ENCODE measurements at regions not wholly inside any gene's neighbourhood (a gene's known extent, or its start where the extent isn't known, plus 50 kb on each side); places are given as distances from the start of the nearest gene placed in this dataset.
"Not testable (repeated sequence)": the region's sequence is repeated elsewhere in the genome, so short reads cannot be mapped to it uniquely, and the experiment has no call there.

GRCh38 chr22:49356428-49356827, 471.2 kb downstream of the BRD1 start:
- DNase-seq: no peak

DNA sequence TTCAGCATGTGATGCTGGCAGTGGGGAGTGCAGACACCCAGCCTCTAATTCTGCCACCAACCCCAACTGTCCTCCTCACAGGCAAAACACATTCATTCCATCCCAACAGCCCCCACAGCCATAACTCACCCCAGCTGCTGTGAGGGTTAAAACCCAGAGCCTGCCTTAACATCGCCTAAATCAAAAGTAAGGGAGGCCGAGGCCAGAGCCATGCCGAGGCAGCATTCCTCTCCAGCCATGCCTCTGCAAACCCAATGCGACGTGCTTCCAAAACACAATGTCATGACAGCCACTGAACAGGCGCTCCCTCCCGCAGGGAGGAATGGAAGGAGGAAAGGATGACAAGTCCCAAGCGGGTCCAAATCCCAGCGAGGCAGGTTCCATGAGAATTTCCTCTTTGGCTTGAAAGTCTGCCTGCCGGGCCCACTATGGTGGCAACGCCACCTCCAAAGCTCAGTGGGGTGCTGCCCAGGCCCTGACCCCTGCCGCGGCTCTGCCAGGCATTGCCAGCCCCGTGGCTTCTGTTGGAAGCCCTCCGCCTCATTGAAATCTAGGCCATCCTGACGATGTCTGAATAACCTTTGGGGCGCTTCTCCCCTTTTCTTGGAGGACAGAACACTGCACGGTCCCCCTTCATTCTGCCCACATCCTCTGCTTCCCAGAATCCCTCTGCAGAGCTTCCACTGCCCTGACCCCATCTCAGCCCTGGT, 472.3 kb downstream of the BRD1 start:
- no peak for DNase-seq

DNA sequence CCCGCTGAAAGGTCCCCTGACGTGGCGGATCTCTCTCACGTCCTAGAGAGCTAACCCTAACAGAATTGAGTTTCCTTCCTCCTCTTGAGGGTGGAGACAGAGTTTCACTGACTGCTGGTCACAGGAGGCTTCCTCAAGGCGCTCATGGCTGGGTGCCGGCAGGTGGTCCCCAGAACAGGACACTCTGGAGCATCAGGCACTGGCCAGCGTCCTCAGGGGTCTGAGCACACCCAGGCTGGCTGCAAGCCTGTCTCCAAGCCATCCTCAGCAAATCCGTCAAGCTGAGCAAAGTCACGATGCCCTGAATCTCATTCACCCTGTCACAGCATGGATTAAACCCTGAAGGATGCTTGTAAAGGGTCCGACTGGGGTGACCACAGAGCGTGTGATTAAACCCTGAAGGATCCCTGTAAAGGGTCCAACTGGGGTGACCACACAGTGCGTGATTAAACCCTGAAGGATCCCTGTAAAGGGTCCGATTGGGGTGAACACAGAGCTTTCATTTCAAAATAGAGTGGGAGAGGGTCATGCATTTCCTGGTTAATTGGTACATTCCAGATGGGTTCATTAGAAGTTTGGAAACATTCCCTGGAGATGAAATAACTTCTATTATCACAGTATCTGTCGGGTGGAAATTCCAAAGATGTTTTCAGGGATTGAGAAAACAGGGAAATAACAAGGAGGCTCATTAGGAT, 473.0 kb downstream of the BRD1 start:
- DNase-seq: no peak

DNA sequence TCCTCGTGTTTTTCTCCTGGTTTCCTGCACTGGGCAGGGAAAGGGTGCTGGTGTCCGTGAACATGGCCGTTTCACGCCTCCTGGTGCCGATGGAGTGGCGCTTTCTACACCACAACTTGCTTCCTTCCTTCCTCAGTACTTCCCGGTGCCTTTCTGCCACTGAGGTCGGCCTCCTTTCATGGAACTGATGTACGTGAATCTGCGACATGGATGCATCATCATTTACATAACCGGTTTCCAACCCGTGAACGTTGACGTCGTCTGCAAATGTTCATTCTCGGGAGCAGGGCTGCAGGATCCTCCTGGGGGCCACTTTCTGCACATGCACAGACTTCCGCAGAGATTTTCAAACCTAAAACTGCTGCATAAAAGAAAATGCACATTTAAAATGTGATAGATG, 474.4 kb downstream of the BRD1 start:
- DNase-seq: no peak

- no peak for DNase-seq
These were observed 475.1 kb downstream of the BRD1 start for GRCh38 chr22:49352361-49353169.

GRCh38 chr22:49351761-49352227, 475.9 kb downstream of the BRD1 start:
- DNase-seq: no peak

DNA sequence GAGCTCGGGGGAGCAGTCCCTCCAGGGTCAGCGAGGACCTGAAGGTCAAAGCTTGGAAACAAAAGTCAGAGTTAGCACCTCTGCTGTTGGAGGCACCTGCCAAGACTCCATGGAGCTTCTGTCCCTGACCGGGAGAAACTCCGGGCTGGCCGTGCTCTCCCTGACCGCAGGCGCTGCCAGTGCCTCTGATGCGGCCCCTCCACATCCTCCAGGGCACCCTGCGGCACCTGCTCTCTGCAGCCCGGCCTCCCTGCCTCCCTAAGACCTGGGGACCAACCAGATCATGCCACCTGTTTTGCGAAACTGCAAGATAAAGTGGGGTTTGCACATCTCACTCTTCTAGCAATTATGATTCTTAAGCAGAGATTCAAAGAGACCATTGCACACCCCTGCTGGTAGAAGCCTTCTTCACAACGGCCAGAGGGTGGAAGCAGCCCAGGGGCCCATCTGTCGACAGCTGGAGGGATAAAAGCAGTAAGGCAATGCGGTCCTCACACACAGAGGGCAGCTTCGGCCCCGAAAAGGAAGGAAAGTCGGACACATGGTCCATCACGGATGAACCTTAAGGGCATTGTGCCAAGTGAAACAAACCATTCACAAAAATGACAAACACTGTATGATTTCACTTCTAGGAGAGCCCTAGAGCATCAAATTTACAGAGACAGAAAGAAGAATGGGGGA, 477.1 kb downstream of the BRD1 start:
- peak; percentile 1 for DNase-seq

DNA sequence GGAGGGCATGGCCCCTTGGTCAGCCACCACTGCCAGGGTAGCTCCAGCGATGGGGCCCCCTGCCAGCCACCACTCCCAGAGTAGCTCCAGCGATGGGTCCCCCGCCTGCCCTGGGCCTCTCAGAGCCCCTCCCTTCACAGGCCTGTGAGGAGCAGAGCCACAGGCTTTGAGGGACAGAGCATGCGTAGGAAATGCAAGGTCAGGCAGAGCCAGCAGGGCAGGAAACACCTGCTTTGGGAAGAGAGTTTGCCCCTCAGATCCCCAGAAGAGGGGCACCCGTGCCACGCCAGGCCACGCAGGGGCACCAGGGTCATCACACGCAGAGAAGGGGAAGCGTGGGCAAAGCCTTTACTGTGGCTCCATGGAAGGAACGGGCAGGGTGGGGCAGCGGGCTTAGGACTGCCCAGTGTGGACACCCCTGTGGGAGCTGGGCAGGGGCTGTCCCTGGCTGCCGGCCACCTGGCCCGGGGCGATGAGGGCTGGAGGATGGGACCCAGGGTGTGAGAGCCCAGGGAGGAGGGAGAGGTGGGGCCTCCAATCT, 477.8 kb downstream of the BRD1 start:
- no peak for DNase-seq

- DNase-seq: no peak
These were observed 478.4 kb downstream of the BRD1 start for GRCh38 chr22:49349181-49349835.

- no peak for DNase-seq
These were observed 479.0 kb downstream of the BRD1 start for GRCh38 chr22:49348631-49349030.

- no peak for DNase-seq
These were observed 480.3 kb downstream of the BRD1 start for GRCh38 chr22:49347376-49347775.

DNA sequence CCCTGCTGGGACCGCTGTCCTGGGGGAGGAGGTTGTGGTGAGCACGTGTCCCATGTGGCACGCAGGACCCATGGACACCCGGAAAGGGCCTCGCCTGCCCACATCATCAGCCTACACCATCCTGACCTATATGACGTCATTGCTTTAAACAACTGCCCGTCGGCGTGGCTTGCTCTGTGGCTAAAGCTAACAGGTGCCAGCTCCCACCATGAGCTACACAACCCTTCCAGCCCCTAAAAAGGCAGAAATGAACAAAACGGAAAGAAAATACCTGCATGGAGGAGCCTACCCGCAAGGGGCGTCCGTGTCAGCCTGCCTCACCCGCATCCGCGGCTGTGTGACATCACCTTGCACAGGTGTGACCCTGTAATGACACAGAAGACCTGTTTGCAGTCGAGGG, 481.8 kb downstream of the BRD1 start:
- no peak for DNase-seq

GRCh38 chr22:49344656-49345055, 483.0 kb downstream of the BRD1 start:
- no peak for DNase-seq

GRCh38 chr22:49344161-49344560, 483.5 kb downstream of the BRD1 start:
- DNase-seq: no peak

DNA sequence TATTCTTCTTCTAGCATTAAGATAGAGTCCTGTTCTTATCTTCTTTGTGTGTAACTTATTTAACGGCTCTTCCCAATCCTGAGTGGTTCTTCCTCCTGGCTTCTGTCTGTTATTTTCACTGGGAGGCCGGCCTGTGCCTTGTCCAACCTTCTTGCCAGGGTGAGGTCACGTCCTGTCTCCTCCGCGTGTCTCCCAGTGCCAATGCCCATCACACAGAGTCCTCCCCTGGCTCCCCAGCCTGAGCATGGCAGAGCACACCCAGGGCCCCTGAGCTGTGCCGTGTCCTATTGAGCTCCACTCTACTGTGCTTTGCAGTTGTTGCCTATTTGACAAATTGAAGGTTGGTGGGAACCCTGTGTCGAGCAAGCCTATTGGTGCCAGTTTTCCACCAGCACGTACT, 487.3 kb downstream of the BRD1 start:
- DNase-seq: no peak

- DNase-seq: not testable (repeated sequence)
These were observed 491.2 kb downstream of the BRD1 start for GRCh38 chr22:49336483-49336882.

GRCh38 chr22:49334976-49335375, 492.7 kb downstream of the BRD1 start:
- DNase-seq: no peak

GRCh38 chr22:49334449-49334789, 493.3 kb downstream of the BRD1 start:
- no peak for DNase-seq

- DNase-seq: no peak
These were observed 494.5 kb downstream of the BRD1 start for GRCh38 chr22:49333206-49333605.

- DNase-seq: no peak
These were observed 495.0 kb downstream of the BRD1 start for GRCh38 chr22:49332691-49333090.

GRCh38 chr22:49331878-49332277, 495.8 kb downstream of the BRD1 start:
- DNase-seq: no peak

DNA sequence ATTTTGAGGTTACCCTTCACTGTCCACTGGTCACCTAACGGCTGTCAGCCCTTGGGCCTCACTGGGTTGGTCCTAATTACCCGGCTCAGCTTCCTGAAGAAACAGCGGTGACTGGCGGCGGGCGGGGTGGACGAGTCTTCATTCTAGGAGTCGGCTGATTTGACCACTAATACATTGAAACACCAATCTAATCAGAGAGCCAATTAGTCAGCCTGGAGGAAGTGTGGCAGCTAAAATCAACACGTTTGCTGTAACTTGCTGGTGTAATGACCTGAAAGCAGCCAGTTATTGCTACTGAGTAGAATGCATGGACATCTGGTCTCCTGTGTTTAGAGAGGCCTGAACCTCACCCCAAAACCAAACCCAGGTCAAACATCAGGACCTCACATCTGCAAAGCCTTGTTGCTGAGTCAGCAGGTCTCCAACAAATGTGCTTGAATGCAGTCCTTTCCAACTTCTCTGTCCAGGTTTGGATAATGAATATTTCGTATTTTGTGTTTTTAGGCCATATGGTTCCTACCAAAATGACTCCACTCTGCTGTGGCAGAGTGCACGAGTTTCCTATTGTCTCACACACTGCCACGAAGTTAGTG, 496.4 kb downstream of the BRD1 start:
- no peak for DNase-seq
